Lower leg skin (tissue), 3 donors: ENCODE measurements at regions not wholly inside any gene's neighbourhood (a gene's known extent, or its start where the extent isn't known, plus 50 kb on each side); places are given as distances from the start of the nearest gene placed in this dataset.
"Not testable (repeated sequence)": the region's sequence is repeated elsewhere in the genome, so short reads cannot be mapped to it uniquely, and the experiment has no call there.

Source experiments
- POLR2A ChIP-seq, 2 donors: fragments of 450-650 bp; IDR thresholded peaks; one replicate each; pipeline ENCODE4 v1.6.1; 2016 to 2017; ENCODE audit warnings: antibody characterized with exemption in 2 of 2, mild to moderate bottlenecking in 1 of 2, moderate library complexity in 1 of 2
- TF ChIP-seq, protein P1 (sequence below), 3 donors: fragments of 450-650 bp; IDR thresholded peaks; one replicate each; pipeline ENCODE4 v1.5.1; 2016; ENCODE audit warnings: antibody characterized with exemption in 3 of 3, mild to moderate bottlenecking in 3 of 3, moderate library complexity in 2 of 3

DNA sequence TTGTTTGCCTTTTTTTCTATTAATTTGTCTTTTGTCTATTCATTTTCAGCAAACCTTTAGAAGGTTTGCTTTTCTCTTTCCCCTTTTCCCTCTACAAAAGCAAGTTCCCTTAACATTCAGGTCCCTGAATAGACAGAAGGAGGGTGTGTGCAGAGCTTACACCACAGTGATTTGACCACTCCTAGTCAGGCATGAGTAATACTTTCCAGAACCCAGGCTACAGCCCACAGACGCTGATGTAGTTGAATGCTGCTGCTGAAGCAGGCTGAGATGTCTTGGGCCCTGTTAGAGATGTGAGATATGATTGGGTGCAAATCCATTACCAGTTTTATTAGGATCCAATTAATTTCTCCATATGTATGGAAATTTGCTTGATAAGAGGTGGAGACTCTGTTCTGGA is 1191.4 kb downstream of the RPIA start:
- TF ChIP-seq, protein P1, sequence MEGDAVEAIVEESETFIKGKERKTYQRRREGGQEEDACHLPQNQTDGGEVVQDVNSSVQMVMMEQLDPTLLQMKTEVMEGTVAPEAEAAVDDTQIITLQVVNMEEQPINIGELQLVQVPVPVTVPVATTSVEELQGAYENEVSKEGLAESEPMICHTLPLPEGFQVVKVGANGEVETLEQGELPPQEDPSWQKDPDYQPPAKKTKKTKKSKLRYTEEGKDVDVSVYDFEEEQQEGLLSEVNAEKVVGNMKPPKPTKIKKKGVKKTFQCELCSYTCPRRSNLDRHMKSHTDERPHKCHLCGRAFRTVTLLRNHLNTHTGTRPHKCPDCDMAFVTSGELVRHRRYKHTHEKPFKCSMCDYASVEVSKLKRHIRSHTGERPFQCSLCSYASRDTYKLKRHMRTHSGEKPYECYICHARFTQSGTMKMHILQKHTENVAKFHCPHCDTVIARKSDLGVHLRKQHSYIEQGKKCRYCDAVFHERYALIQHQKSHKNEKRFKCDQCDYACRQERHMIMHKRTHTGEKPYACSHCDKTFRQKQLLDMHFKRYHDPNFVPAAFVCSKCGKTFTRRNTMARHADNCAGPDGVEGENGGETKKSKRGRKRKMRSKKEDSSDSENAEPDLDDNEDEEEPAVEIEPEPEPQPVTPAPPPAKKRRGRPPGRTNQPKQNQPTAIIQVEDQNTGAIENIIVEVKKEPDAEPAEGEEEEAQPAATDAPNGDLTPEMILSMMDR (IDR thresholded peaks at IDR 0.05), result not testable (repeated sequence)
- not testable (repeated sequence) for TF ChIP-seq POLR2A (IDR thresholded peaks at IDR 0.05)
